ENCODE measurements at regions not wholly inside any gene's neighbourhood (a gene's known extent, or its start where the extent isn't known, plus 50 kb on each side); places are given as distances from the start of the nearest gene placed in this dataset.

GRCh38 chr6:82836022-82836575 lies 229.5 kb downstream of the UBE3D start:
- no peak for DNase-seq

- DNase-seq = no peak
These were observed 225.1 kb downstream of the UBE3D start for GRCh38 chr6:82840571-82840970.

GRCh38 chr6:82841309-82841708 lies 224.3 kb downstream of the UBE3D start:
- DNase-seq = no peak
